GM18508 (cell line): ENCODE measurements at regions not wholly inside any gene's neighbourhood (a gene's known extent, or its start where the extent isn't known, plus 50 kb on each side); places are given as distances from the start of the nearest gene placed in this dataset.

Experiments used
- ATAC-seq: cut with Tn5 transposase; IDR thresholded peaks from one replicate; pipeline ENCODE4 v1.9.1; 2021; ENCODE audit warnings: moderate number of reproducible peaks; ENCODE audit not compliant: insufficient read depth, unreplicated experiment

DNA sequence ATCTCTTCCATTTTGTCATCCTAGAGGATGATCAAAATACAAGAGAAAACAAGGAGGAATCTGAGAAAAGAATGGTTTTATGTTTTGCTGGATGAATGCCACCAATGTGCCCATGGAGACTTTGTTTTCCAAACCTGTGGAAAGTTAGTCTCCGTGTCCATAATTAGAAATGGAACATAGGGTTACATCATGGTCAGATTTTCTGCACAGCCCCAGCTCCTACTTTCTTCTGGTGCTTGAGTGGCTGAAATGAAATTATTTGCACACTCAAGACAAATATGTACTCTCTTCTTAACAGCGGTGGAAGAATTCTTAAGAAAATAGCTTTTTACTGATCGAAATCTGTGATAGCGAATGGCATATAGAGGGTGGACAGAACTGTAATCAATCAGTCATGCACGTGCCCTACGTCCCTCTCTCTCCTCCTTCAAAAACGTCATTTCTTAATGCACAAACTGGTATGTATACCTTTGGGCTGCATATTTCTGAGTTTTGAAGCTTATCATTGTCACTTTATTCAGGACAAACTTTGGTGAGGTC, 825.2 kb downstream of the AACS start:
- no peak for ATAC-seq

GRCh38 chr12:125890971-125891370, 825.7 kb downstream of the AACS start:
- ATAC-seq, result no peak

GRCh38 chr12:125892276-125892675, 827.0 kb downstream of the AACS start:
- ATAC-seq, result no peak

- ATAC-seq, result no peak
Observed at GRCh38 chr12:125902991-125903390, 837.8 kb downstream of the AACS start.

DNA sequence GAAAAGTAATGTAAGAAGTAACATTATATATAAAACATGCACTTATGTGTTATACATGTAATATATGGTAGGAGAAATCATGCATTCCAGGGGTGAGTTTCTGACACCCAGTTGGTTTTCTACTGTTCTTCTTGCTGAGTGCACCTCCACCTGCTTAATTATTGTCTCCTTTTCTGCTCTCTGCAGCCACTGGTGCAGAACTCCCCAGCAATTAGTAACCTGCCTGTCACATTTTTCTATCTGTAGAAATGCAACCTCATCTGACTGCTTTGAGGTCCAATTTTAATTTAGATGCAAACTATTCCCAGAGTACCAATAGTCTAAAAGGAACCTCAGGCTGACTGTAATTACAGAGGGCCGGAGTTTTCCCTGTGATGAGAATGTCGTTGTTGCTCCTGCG, 842.1 kb downstream of the AACS start:
- no peak for ATAC-seq

GRCh38 chr12:125919856-125920470, 854.7 kb downstream of the AACS start:
- ATAC-seq, result no peak

DNA sequence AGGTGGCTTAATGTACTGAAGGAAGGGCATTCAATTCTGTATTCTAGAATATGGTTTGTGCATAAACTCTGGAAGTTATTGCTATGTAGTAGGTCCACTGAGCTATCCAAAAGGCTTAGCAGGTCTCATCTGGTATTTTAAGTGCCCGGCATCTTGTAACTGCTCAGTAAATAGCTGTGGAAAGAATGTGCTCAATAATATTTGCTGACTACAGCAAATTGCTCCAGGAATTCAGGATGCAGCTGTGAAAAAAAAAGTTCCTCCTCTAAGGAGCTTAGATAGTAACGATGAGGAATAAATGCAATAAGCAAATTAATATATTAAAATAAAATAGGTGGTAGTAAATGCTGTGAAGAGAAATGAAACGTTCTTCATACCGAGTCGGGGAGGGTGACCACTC, 857.1 kb downstream of the AACS start:
- no peak for ATAC-seq

DNA sequence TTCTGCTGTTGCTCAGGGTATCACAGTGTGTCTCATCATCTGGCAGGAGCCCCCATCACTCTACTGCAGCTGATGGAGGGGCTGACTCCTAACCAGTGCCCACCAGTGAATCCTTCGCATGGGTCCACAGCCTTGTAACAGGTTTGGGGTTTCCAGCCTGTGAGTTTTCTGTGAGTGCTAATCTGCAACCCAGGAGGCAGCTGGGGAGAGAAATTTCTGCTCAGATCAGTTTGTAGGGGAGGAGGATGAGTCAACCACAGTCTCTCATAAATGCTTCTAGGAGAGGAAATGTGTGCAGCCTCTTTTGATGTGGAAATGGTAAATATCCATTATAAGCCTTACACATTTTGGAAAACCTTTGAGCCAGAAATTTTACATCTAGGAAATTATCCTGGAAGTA, 871.3 kb downstream of the AACS start:
- ATAC-seq, result no peak

DNA sequence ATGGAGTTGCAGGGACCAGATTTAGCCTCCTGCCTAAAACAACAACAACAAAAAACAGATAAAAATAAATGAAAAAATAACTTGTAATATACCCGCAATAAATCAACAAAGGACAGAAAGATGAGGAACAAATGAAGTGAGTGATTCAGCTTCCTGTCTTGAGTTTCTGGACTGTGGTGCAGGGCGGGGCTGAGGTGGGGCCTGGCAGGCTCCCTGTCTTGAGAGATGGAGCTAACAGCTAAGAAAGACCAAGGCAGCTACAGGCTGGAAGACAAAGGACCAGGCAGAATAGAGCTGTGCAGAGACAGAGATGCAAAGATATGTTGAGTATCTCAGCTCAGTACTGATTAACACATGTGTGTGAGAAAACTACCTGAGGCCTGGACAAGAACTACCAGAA, 879.2 kb downstream of the AACS start:
- no peak for ATAC-seq

- no peak for ATAC-seq
Observed at GRCh38 chr12:125949471-125949870, 884.2 kb downstream of the AACS start.

- ATAC-seq, result no peak
Observed at GRCh38 chr12:125954362-125954761, 889.1 kb downstream of the AACS start.

DNA sequence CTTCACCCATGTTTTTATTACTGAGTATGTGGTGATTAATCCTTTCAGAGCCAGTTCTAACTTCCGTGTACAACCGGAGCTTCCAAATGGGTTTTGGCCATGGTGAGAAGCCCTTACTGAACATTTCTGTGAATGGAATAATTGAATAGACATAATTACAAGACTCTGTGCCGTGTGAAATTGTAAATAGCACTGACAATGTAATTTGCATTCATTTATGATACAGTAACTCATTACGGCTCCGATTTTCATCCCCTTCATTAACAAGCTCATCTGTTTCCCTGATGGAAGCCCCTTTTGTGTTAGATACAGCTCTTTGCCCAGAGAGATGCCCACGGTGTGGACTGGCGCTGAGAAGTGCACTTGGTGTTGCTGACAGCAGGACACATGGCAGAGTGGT, 891.0 kb downstream of the AACS start:
- no peak for ATAC-seq

DNA sequence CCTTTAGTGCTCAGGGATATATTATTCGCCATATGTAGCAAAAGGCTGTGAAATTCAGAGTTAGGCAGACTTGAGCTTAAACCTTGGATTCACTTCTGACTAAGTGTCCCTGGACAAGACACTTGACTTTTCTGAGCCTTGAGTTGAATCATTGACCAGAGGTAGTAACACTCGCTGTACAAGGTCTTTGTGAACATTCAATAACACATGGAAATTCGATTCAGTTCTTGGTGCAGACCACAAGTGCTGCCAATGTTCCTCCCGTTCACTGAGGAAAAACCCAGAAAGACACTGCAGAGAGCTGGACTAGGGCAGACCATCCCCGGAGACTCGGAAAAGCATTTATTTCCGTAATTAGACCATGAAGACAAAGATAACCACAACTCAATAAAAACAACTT, 901.4 kb downstream of the AACS start:
- no peak for ATAC-seq

DNA sequence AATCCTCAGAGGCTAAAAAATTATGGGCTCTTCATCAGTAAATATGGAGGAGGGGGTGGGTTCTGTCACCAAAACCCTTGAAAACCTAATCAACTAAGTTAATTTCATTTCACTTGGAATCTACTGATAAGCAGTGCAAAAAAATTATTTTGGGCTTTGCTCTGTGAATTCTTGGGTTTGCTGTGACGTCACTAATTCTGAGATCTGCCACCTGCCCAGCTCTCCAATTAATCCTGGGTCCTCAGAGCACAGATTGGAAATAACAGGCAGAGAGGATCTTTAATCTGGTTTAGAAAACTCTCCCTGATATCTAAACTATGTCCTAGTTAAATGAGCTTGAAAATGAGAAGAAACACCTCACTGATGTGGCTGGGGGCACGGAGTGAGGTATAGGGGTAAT, 903.2 kb downstream of the AACS start:
- no peak for ATAC-seq

DNA sequence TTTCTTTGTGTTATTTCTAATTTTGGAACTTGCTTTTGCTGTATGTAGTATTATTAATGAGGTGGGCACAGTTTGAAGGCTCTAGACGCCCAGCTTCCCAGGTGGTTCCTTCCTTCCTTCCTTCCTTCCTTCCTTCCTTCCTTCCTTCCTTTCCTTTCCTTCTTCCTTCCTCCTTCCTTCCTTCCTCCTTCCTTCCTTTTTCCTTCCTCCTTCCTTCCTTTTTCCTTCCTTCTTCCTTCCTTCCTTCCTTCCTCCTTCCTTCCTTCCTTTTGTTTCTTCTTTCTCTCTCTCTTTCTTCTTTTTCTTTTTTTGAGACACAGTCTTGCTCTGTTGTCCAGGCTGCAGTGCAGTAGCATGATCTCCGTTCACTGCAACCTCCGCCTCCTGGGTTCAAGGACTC, 906.7 kb downstream of the AACS start:
- ATAC-seq, result no peak

DNA sequence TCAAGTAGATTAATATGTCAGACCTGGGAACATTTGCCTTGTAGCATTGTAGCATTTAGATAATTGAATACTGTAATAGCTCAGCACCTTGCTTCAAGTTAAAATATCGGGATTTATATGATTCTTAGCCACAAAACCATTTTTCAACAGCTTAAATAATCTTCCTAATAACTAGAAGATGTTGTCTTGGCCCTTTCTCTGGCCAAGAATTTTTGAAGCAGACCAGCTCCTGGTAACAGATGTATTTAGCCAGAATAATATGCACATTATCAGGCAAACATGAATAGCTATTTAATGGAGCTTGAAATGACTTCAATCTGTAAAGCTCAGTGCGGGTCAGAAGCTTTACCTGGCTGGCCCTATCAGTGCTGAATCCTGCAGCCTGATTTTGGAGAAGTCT, 913.1 kb downstream of the AACS start:
- ATAC-seq, result no peak

- no peak for ATAC-seq
Observed at GRCh38 chr12:125981610-125982253, 916.5 kb downstream of the AACS start.

- no peak for ATAC-seq
Observed at GRCh38 chr12:125983094-125983783, 918.0 kb downstream of the AACS start.

DNA sequence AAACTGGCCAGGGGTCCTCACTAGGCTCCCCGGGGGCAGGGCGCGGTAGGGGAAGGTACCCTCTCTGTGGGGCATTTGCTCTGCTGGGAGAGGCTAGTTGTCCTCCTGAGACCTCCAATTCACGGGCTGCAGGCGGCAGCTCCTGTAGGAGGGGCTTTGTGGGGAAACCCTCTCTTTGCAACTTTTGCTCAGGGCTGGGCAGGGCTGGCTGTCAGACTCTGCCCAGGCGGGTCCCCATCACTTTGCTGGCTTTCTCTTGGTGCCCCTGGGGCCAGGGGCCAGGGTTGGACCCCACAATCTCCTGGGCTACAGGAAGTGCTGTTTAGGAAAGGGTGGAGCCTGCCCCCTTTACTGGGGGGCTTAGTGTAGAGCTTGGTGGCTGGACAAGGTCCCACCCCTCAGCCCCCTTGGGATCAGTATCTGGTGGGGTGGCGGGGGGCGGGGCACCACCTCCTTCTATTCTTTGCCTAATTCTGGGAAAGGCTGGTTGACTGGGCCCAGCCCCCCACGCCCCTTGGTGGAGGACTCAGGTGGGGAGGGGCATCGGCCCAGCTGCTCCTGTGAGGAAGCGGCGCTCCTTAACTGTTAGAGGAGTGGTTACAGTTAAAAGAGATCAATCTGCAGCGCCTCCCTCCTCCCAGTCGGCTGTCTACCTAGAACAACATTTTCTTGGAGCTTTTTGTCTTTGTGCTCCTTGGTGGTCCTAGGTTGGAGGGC, 918.7 kb downstream of the AACS start:
- no peak for ATAC-seq

GRCh38 chr12:125988545-125988944, 923.3 kb downstream of the AACS start:
- ATAC-seq, result no peak

- ATAC-seq, result no peak
Observed at GRCh38 chr12:125989696-125990095, 924.5 kb downstream of the AACS start.
